T-helper 2 cell treated with Interferon-gamma antibody and Interleukin-4, amounts not matched to agents 5 μg/mL and 100 μg/mL, for 36 hours (primary cell): ENCODE measurements at regions not wholly inside any gene's neighbourhood (a gene's known extent, or its start where the extent isn't known, plus 50 kb on each side); places are given as distances from the start of the nearest gene placed in this dataset.

Experiments used
- DNase-seq: peaks from one replicate; pipeline ENCODE4 v3.0.0; 2021; ENCODE audit warnings: low spot score
- H3K27ac Mint-ChIP-seq: one replicate; pipeline ENCODE4 v1.8.0; 2021; ENCODE audit warnings: mild to moderate bottlenecking, mixed read lengths
- H3K27me3 Mint-ChIP-seq: one replicate; pipeline ENCODE4 v1.8.0; 2021; ENCODE audit warnings: low read depth, mixed read lengths
- H3K36me3 Mint-ChIP-seq: one replicate; pipeline ENCODE4 v1.8.0; 2021; ENCODE audit warnings: low read depth, mixed read lengths
- H3K4me1 Mint-ChIP-seq: one replicate; pipeline ENCODE4 v1.8.0; 2021; ENCODE audit warnings: low read depth, mixed read lengths
- H3K4me3 Mint-ChIP-seq: one replicate; pipeline ENCODE4 v1.8.0; 2022; ENCODE audit warnings: mild to moderate bottlenecking, moderate library complexity, mixed read lengths
- H3K9me3 Mint-ChIP-seq: one replicate; pipeline ENCODE4 v1.8.0; 2021; ENCODE audit warnings: mixed read lengths

GRCh38 chr3:117557464-117558090 lies 848.0 kb downstream of the TUSC7 start:
- H3K27ac Mint-ChIP-seq = no peak overlapping the region
- H3K27me3 Mint-ChIP-seq = no peaks in the 10 kb centered on the region
- H3K9me3 Mint-ChIP-seq = peaks cover 17% of the 10 kb centered on the region
- H3K4me1 Mint-ChIP-seq = no peaks in the 10 kb centered on the region
- DNase-seq = no peak
- no peaks in the 10 kb centered on the region for H3K36me3 Mint-ChIP-seq
- H3K4me3 Mint-ChIP-seq = no peak overlapping the region

DNA sequence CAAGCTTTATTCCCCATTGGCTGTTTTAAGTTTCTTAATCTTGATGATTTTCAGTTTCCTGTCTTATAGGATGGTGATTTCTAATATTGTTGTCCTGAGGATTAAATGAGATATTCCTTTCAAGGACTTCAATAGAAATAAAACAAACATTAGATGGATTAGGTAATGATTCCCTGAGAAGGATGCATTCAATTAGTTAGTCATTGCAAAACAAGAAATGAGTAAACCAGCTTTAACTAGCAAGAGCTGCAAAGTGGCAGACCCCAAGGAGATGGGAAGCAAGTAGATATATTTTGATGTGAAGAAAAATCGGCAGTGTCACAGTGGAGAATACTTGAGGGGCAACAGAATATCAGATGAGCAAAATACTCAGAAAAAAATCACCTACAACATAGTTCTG lies 849.1 kb downstream of the TUSC7 start:
- no peak for DNase-seq
- no peak overlapping the region for H3K27ac Mint-ChIP-seq
- H3K27me3 Mint-ChIP-seq = no peaks in the 10 kb centered on the region
- peaks cover 21% of the 10 kb centered on the region for H3K9me3 Mint-ChIP-seq
- no peak overlapping the region for H3K4me3 Mint-ChIP-seq
- H3K4me1 Mint-ChIP-seq = no peaks in the 10 kb centered on the region
- no peaks in the 10 kb centered on the region for H3K36me3 Mint-ChIP-seq

GRCh38 chr3:117562000-117562399 lies 852.4 kb downstream of the TUSC7 start:
- Mint-ChIP-seq H3K36me3 (no peaks in the 10 kb centered on the region), H3K27ac (no peak overlapping the region), H3K27me3 (no peaks in the 10 kb centered on the region), H3K4me3 (no peak overlapping the region), H3K9me3 (peaks cover 15% of the 10 kb centered on the region), H3K4me1 (no peaks in the 10 kb centered on the region)
- DNase-seq = no peak

GRCh38 chr3:117563063-117563462 lies 853.5 kb downstream of the TUSC7 start:
- DNase-seq = no peak
- Mint-ChIP-seq H3K4me1 (no peaks in the 10 kb centered on the region), H3K36me3 (no peaks in the 10 kb centered on the region), H3K9me3 (peaks cover 12% of the 10 kb centered on the region), H3K4me3 (no peak overlapping the region), H3K27ac (no peak overlapping the region), H3K27me3 (no peaks in the 10 kb centered on the region)

DNA sequence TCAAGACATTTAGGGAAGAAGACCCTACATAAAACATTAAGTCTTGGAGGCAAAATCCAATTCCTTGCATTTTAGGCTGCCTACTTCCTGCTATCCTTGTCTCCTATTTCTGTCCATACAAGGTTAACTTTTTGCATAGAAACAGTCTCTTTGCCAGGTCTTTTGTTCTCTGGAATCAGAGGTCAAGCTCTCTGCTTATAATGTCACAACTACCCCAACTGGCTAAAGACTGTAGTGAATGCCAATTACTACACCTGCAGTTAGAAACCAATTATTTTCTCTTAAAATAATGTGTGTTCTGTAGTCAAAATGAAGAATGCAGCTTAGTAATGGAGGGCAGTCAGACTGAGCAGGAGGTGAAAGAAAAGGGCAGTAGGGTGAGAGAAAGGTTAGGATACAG lies 856.2 kb downstream of the TUSC7 start:
- H3K4me3 Mint-ChIP-seq = no peak overlapping the region
- H3K36me3 Mint-ChIP-seq = no peaks in the 10 kb centered on the region
- H3K27ac Mint-ChIP-seq = no peak overlapping the region
- H3K27me3 Mint-ChIP-seq = no peaks in the 10 kb centered on the region
- DNase-seq = no peak
- H3K4me1 Mint-ChIP-seq = no peaks in the 10 kb centered on the region
- peaks cover 12% of the 10 kb centered on the region for H3K9me3 Mint-ChIP-seq

DNA sequence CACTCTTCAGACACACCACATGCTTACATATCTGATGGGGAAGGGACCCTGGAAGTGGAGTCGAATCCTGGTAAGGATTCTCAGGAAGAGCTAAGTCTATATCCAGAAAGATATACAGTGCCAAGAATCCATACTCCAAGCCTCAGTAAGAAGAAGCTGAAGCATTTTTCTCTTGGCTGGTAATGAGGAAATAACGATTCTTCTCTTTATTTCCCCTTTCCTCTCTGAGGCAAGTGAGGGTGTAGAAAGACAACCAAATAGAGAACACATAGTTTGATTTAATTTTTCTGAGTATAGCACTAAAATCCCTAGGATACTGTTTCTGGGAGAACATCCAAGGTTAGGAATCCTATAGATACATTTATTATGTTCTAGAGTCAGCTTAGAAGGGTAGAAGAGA lies 857.3 kb downstream of the TUSC7 start:
- Mint-ChIP-seq H3K36me3 (no peaks in the 10 kb centered on the region), H3K4me3 (no peak overlapping the region), H3K4me1 (no peaks in the 10 kb centered on the region), H3K27ac (no peak overlapping the region), H3K9me3 (peaks cover 12% of the 10 kb centered on the region), H3K27me3 (no peaks in the 10 kb centered on the region)
- DNase-seq = no peak

- Mint-ChIP-seq H3K27ac (no peak overlapping the region), H3K27me3 (no peaks in the 10 kb centered on the region), H3K36me3 (no peaks in the 10 kb centered on the region), H3K4me3 (no peak overlapping the region), H3K9me3 (peaks cover 12% of the 10 kb centered on the region), H3K4me1 (no peaks in the 10 kb centered on the region)
- DNase-seq = no peak
These were observed 857.8 kb downstream of the TUSC7 start for GRCh38 chr3:117567382-117567781.

GRCh38 chr3:117567906-117568305 lies 858.3 kb downstream of the TUSC7 start:
- peaks cover 12% of the 10 kb centered on the region for H3K9me3 Mint-ChIP-seq
- no peak overlapping the region for H3K27ac Mint-ChIP-seq
- H3K36me3 Mint-ChIP-seq = no peaks in the 10 kb centered on the region
- H3K4me1 Mint-ChIP-seq = no peaks in the 10 kb centered on the region
- no peaks in the 10 kb centered on the region for H3K27me3 Mint-ChIP-seq
- DNase-seq = no peak
- H3K4me3 Mint-ChIP-seq = no peak overlapping the region

DNA sequence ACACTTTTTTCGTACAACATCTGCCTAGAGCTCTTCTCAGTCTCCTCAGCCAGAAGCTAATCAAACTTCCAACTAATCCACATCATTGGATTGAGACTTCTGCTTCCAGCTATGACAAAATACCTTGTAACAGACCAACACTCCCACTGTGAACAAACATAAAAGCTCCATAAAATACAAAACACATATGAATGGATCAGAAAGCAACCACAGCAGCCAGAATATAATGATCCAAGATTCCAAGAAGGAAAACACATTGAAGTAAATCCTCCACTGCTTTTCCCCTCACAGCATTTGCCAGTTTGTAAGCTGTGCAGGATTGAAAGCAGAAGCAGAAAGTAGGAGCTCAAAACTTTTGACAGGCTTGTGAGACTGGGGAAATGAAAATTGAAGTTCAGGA lies 863.2 kb downstream of the TUSC7 start:
- no peak overlapping the region for H3K27ac Mint-ChIP-seq
- no peaks in the 10 kb centered on the region for H3K4me1 Mint-ChIP-seq
- H3K9me3 Mint-ChIP-seq = peaks cover 3% of the 10 kb centered on the region
- no peak for DNase-seq
- H3K4me3 Mint-ChIP-seq = no peak overlapping the region
- H3K36me3 Mint-ChIP-seq = no peaks in the 10 kb centered on the region
- no peaks in the 10 kb centered on the region for H3K27me3 Mint-ChIP-seq

- no peak for DNase-seq
- Mint-ChIP-seq H3K27ac (no peak overlapping the region), H3K27me3 (no peaks in the 10 kb centered on the region), H3K36me3 (no peaks in the 10 kb centered on the region), H3K4me3 (no peak overlapping the region), H3K9me3 (no peaks in the 10 kb centered on the region), H3K4me1 (no peaks in the 10 kb centered on the region)
These were observed 871.2 kb downstream of the TUSC7 start for GRCh38 chr3:117580806-117581205.

DNA sequence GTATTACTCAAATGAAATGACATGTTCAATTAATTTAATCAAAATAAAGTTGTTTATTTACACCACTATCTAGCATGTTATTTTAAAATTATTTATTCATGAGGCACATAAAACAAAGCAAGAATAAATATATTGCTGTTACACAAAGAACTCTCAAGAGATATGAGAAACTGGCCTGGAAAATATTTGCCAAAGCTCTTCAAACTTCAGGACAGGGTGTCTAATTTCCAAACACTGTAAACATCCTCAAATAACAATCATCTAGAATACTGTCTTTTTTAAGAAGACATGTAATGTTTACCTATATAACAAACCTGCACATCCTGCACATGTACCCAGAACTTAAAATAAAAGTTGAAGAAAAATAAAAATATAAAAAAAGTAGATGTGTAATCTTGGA lies 876.6 kb downstream of the TUSC7 start:
- Mint-ChIP-seq H3K4me3 (no peak overlapping the region), H3K36me3 (no peaks in the 10 kb centered on the region), H3K27ac (no peak overlapping the region), H3K4me1 (no peaks in the 10 kb centered on the region), H3K27me3 (no peaks in the 10 kb centered on the region), H3K9me3 (peaks cover 1% of the 10 kb centered on the region)
- no peak for DNase-seq

DNA sequence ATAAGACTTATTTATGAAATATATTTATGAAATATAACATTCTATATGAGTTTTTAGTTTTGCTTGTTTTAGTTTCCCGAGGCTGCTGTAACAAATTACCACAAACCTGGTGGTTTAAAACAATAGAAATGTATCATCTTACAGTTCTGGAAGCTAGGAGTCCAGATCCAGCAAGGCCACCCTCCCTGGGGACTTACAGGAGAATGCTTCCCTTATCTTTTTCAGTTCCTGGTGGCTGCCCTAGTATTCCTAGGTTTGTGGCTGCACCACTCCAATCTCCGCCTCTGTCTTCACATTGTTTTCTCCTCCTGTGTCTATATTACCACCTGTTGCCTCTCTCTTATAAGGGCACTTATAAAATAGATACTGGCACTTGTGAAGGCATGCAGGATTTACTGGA lies 877.8 kb downstream of the TUSC7 start:
- Mint-ChIP-seq H3K27ac (no peak overlapping the region), H3K4me3 (no peak overlapping the region), H3K36me3 (no peaks in the 10 kb centered on the region), H3K4me1 (no peaks in the 10 kb centered on the region), H3K27me3 (no peaks in the 10 kb centered on the region), H3K9me3 (peaks cover 8% of the 10 kb centered on the region)
- DNase-seq = no peak

- no peak overlapping the region for H3K4me3 Mint-ChIP-seq
- H3K27me3 Mint-ChIP-seq = no peaks in the 10 kb centered on the region
- H3K9me3 Mint-ChIP-seq = peaks cover 8% of the 10 kb centered on the region
- H3K27ac Mint-ChIP-seq = no peak overlapping the region
- DNase-seq = no peak
- H3K36me3 Mint-ChIP-seq = no peaks in the 10 kb centered on the region
- no peaks in the 10 kb centered on the region for H3K4me1 Mint-ChIP-seq
These were observed 879.9 kb downstream of the TUSC7 start for GRCh38 chr3:117589454-117589853.

- no peak overlapping the region for H3K27ac Mint-ChIP-seq
- no peaks in the 10 kb centered on the region for H3K36me3 Mint-ChIP-seq
- H3K4me1 Mint-ChIP-seq = no peaks in the 10 kb centered on the region
- no peak overlapping the region for H3K4me3 Mint-ChIP-seq
- H3K27me3 Mint-ChIP-seq = no peaks in the 10 kb centered on the region
- DNase-seq = no peak
- H3K9me3 Mint-ChIP-seq = peaks cover 13% of the 10 kb centered on the region
These were observed 886.0 kb downstream of the TUSC7 start for GRCh38 chr3:117595615-117596014.

- Mint-ChIP-seq H3K27me3 (no peaks in the 10 kb centered on the region), H3K4me1 (no peaks in the 10 kb centered on the region), H3K9me3 (peaks cover 9% of the 10 kb centered on the region), H3K4me3 (no peak overlapping the region), H3K36me3 (no peaks in the 10 kb centered on the region), H3K27ac (no peak overlapping the region)
- DNase-seq = no peak
These were observed 886.9 kb downstream of the TUSC7 start for GRCh38 chr3:117596503-117596902.
